Nephron (organoid): ENCODE measurements at regions not wholly inside any gene's neighbourhood (a gene's known extent, or its start where the extent isn't known, plus 50 kb on each side); places are given as distances from the start of the nearest gene placed in this dataset.

Experiments
- H3K27ac Mint-ChIP-seq, 3 experiments: 2 replicates each; pipeline ENCODE4 v1.8.0; 2020; ENCODE audit warnings: mixed read lengths in 3 of 3, mild to moderate bottlenecking in 2 of 3, moderate library complexity in 1 of 3
- H3K27me3 Mint-ChIP-seq: 2 replicates; pipeline ENCODE4 v1.8.0; 2021; ENCODE audit warnings: low read depth, mild to moderate bottlenecking, moderate library complexity, mixed read lengths
- H3K36me3 Mint-ChIP-seq: 2 replicates; pipeline ENCODE4 v1.8.0; 2020; ENCODE audit warnings: low read depth, mixed read lengths
- H3K4me1 Mint-ChIP-seq: 2 replicates; pipeline ENCODE4 v1.8.0; 2020; ENCODE audit warnings: mixed read lengths
- H3K4me3 Mint-ChIP-seq, 3 experiments: 2 replicates each; pipeline ENCODE4 v1.8.0; 2020; ENCODE audit warnings: mild to moderate bottlenecking in 3 of 3, mixed read lengths in 3 of 3, moderate library complexity in 2 of 3
- H3K9me3 Mint-ChIP-seq: 2 replicates; pipeline ENCODE4 v1.8.0; 2020; ENCODE audit warnings: mixed read lengths
- CTCF ChIP-seq, 3 experiments: fragments of 200-600 bp; sonication (generic); IDR thresholded peaks; one replicate each; pipeline ENCODE4 v1.5.0; 2021; ENCODE audit warnings: antibody characterized with exemption in 3 of 3; ENCODE audit not compliant: unreplicated experiment in 3 of 3

GRCh38 chr3:193928354-193929209 lies 207.4 kb upstream of the HES1 start:
- H3K27me3 Mint-ChIP-seq, result peaks cover 14% of the 10 kb centered on the region
- H3K4me1 Mint-ChIP-seq, result no peaks in the 10 kb centered on the region
- no peak overlapping the region for H3K4me3 Mint-ChIP-seq
- H3K9me3 Mint-ChIP-seq, result peaks cover 23% of the 10 kb centered on the region
- peaks cover 4% of the 10 kb centered on the region for H3K36me3 Mint-ChIP-seq
- no peak for TF ChIP-seq CTCF (IDR thresholded peaks at IDR 0.05; ENCODE audit: unreplicated experiment in 3 of 3)
- no peak overlapping the region for H3K27ac Mint-ChIP-seq

GRCh38 chr3:193929373-193929772 lies 206.6 kb upstream of the HES1 start:
- no peaks in the 10 kb centered on the region for H3K36me3 Mint-ChIP-seq

GRCh38 chr3:193929921-193930646 lies 205.9 kb upstream of the HES1 start:
- Mint-ChIP-seq H3K36me3 (no peaks in the 10 kb centered on the region), H3K27ac (no peak overlapping the region), H3K4me3 (no peak overlapping the region), H3K9me3 (peaks cover 13% of the 10 kb centered on the region), H3K27me3 (peaks cover 18% of the 10 kb centered on the region), H3K4me1 (no peaks in the 10 kb centered on the region)
- TF ChIP-seq CTCF (IDR thresholded peaks at IDR 0.05; ENCODE audit: unreplicated experiment in 3 of 3), result no peak

More at GRCh38 chr3:193929373-193929772, 206.6 kb upstream of the HES1 start:
- TF ChIP-seq CTCF (IDR thresholded peaks at IDR 0.05; ENCODE audit: unreplicated experiment in 3 of 3), result no peak
- Mint-ChIP-seq H3K9me3 (peaks cover 16% of the 10 kb centered on the region), H3K27me3 (peaks cover 18% of the 10 kb centered on the region), H3K4me3 (no peak overlapping the region), H3K27ac (no peak overlapping the region), H3K4me1 (no peaks in the 10 kb centered on the region)

GRCh38 chr3:193932136-193932535 lies 203.8 kb upstream of the HES1 start:
- H3K9me3 Mint-ChIP-seq, result peaks cover 3% of the 10 kb centered on the region
- no peak for TF ChIP-seq CTCF (IDR thresholded peaks at IDR 0.05; ENCODE audit: unreplicated experiment in 3 of 3)
- no peaks in the 10 kb centered on the region for H3K4me1 Mint-ChIP-seq
- no peaks in the 10 kb centered on the region for H3K36me3 Mint-ChIP-seq
- H3K4me3 Mint-ChIP-seq, result no peak overlapping the region
- H3K27ac Mint-ChIP-seq, result no peak overlapping the region
- H3K27me3 Mint-ChIP-seq, result peaks cover 14% of the 10 kb centered on the region

- H3K4me1 Mint-ChIP-seq, result no peaks in the 10 kb centered on the region
- H3K4me3 Mint-ChIP-seq, result no peak overlapping the region
- no peaks in the 10 kb centered on the region for H3K36me3 Mint-ChIP-seq
- peaks cover 14% of the 10 kb centered on the region for H3K27me3 Mint-ChIP-seq
- no peak for TF ChIP-seq CTCF (IDR thresholded peaks at IDR 0.05; ENCODE audit: unreplicated experiment in 3 of 3)
- no peak overlapping the region for H3K27ac Mint-ChIP-seq
- peaks cover under 1% of the 10 kb centered on the region for H3K9me3 Mint-ChIP-seq
Observed at GRCh38 chr3:193932576-193932975, 203.4 kb upstream of the HES1 start.
